NAMALWA (cell line): ENCODE measurements at regions not wholly inside any gene's neighbourhood (a gene's known extent, or its start where the extent isn't known, plus 50 kb on each side); places are given as distances from the start of the nearest gene placed in this dataset.
"Not testable (repeated sequence)": the region's sequence is repeated elsewhere in the genome, so short reads cannot be mapped to it uniquely, and the experiment has no call there.

Experiments used
- DNase-seq: peaks from one replicate; pipeline ENCODE4 v3.0.0-alpha.2; 2015; ENCODE audit warnings: low spot score

DNA sequence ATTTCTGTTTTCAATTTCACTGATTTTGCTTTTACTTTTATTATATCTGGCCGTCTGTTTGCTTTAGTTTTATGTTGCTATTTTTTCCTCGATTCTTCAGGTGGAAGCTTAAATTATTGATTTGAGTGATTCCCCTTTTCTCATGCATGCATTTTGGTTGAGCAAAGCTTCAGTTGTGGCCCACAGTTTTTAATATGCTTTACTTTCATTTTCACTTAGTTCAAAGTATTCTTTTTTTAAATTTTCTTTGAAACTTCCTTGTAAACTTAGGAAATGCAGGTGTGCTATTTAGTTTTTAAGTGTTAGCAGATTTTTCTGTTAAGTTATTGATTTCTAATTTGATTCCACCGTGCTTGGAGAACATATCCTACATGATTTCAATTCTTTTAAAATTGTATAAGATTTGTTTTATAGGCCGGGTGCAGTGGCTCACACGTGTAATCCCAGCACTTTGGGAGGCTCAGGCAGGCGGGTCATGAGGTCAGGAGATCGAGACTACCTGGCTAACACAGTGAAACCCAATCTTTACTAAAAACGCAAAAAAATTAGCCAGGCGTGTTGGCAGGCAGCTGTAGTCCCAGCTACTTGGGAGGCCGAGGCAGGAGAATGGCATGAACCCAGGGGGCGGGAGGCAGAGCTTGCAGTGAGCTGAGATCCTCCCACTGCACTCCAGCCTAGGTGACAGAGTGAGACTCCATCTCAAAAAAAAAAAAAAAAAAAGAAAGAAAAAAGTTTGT is 531.2 kb downstream of the KIF2B start:
- no peak for DNase-seq

- not testable (repeated sequence) for DNase-seq
Measured at GRCh38 chr17:54361073-54361472, 538.3 kb downstream of the KIF2B start.

DNA sequence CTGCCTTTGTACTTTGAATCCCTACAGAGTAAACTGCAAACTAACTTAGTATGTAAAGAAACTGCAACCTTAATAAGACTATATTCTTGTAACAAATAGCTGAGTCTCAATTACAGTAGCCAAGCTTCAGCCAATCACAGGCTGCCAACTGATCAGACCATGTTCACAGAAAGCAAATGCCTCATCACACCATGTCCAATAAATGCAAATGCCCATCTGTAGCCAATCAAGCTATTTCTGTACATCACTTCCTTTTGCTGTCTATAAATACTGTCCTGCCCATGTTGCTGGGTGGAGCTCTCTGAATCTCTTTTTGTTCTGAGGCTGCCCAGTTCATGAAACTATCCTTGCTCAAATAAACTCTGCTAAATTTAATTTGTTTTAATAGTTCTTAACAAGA is 531.7 kb upstream of the TOM1L1 start:
- DNase-seq: peak; percentile 34

DNA sequence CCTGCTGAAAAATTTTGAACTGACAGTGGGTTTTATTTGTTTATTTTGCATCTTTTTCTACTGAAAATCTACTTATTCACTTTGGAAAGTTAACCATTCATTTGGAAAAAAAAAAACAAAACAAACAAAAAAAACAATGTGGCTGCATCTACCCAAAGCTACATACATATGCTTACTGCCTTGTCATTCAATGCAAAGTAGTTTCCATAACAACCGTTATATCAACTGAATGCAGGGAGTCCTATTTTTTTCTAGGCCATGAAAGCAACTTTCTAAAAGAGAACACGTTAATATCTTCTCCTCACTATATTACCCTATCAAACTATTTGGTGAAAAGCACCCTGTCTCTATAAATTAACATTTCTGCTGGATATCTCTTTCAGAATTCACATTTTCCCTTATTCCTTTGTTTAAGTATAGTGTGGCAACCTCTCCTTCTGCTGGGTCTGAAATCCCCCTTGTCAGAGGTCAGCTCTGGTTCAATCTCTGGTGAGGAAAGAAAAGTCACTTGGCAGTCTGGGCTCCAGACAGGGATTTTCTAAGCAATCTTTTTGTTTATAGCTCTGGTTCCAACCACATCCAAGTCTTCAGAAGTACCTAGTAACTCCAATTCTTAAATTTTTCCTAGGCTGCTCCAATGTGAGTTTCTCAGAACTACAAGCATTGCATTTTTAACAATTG is 528.4 kb upstream of the TOM1L1 start:
- no peak for DNase-seq

DNA sequence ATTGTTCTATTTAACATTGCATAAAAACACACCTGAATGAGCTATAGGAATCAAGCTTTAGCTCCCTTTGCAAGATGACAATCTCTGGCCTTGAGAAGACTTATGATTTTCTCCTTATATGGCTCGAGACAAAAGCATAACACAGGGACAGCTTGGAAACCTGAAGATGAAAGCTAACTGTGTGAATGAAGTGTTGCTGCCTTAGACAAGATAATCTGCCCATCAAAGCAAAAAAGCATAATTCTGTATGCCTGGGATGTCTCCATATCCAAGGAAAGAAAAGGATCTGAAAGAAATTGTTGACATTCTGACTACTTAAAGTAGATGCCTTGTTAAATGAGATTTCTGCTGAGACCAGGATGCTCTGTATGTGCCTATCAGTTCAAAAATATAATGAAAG is 526.7 kb upstream of the TOM1L1 start:
- no peak for DNase-seq

DNA sequence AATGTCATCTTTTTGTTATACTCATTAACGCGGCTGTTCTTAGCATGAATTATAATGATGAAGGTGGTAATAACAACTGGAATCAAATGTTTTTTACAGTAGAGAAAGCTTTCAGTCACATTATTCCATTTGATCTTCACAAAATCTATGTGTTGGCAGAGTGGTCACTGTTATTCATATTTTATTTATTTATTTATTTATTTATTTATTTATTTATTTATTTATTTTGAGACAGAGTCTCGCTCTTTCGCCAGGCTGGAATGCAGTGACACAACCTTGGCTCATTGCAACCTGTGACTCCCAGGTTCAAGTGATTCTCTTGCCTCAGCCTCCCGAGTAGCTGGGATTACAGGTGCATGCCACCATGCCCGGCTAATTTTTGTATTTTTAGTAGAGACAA is 524.2 kb upstream of the TOM1L1 start:
- DNase-seq: not testable (repeated sequence)

GRCh38 chr17:54381482-54381881 is 519.2 kb upstream of the TOM1L1 start:
- no peak for DNase-seq

DNA sequence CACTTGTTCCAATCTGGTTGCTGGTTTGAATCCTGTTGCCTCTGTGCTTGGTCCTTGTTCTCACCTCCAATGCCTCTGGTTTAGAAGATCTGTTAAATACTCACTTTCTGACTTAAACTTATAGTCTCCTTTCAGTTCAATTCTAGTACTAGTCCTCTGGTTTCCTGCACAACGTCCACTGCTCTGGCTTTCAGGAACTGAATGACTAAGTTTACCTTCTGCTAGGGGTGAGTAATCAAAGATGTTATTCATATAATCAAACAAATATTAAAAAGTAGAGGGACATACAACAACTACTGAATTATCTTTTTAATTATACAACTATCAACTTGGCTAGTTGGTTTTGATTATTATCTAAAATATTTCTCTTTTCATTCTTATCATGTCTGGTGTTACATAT is 496.4 kb upstream of the TOM1L1 start:
- no peak for DNase-seq

DNA sequence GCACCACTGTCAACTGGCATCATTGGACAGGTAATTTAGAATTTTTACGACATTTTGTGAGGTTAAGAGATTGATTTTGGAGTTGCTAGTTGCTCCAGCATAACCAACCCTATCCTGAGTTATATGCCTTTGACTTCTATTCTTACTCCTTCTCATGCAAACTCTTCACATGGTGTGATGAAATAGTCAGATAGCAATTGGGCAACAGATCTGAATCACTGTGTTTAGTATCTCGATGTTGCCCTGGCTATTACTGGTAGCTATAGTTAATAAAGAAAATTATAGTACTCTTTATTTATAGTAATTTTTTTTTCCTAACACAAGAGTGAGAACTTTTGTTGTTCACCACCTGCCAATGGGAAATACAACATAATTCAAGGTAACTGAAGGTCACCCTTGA is 494.8 kb upstream of the TOM1L1 start:
- DNase-seq: no peak

DNA sequence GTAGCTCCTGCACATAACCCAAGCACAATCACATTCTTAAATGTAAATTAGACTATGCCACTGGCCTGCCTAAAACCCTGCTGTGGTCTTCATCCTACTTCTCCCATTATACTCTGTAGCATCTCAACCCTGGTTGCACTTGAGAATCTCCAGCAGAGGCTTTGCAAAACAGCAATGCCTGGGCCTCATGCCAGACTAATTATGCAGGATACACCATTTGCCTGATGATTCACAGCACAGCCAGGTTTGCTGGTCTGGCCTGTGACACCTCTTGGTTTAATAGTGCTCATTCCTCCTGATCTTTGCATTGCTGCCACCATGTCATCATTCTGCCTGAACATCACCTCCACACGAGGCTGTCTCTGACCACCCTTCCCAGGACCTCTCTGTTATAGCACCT is 491.9 kb upstream of the TOM1L1 start:
- no peak for DNase-seq

DNA sequence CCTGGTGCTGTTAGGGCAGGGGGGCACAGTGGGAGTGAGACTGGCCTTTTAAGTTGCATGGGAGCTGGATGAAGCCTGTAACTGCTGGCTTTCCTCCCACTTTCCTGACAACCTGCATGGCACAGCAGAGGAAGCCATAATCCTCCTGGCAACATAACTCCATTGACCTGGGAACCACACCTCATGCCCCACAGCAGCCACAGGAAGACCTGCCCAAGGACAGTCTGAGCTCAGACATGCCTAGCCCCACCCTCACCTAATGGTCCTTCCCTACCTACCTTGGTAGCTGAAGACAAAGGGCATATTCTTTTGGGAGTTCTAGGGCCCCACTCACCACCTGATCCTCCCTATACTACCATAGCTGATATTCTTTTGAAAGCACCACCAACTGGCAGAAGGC is 482.2 kb upstream of the TOM1L1 start:
- DNase-seq: no peak

GRCh38 chr17:54425671-54426070 is 475.0 kb upstream of the TOM1L1 start:
- DNase-seq: no peak

- DNase-seq: peak; percentile 48
Measured at GRCh38 chr17:54426296-54426886, 474.3 kb upstream of the TOM1L1 start.

DNA sequence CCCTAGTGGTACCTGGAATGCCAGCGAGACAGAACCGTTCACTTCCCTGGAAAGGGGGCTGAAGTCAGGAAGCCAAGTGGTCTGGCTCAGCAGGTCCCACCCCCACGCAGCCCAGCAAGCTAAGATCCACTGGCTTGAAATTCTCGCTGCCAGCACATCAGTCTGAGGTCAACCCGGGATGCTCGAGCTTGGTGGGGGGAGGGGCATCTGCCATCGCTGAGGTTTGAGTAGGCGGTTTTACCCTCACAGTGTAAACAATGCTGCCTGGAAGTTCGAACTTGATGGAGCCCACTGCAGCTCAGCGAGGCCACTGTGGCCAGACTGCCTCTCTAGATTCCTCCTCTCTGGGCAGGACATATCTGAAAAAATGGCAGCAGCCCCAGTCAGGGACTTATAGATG is 464.7 kb upstream of the TOM1L1 start:
- DNase-seq: no peak

DNA sequence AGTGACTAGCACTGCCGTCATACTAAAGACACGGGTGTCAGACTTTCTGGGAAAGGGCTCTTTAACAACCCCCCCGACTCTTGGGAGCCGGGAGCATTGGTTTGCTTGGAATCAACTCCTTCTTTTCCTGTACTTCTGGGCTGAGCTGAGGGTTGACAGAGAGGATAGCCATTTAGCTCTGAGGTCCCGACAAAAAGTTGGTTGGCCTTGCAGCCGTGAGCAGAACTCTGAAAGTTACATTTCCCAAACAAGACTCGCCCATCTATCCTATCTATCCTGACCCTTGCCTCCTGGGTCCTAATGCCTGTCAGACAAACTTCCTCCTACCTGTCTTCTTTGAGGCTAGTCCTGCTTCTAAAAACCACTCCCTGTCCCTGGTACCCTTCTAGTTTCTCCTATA is 460.8 kb upstream of the TOM1L1 start:
- no peak for DNase-seq

DNA sequence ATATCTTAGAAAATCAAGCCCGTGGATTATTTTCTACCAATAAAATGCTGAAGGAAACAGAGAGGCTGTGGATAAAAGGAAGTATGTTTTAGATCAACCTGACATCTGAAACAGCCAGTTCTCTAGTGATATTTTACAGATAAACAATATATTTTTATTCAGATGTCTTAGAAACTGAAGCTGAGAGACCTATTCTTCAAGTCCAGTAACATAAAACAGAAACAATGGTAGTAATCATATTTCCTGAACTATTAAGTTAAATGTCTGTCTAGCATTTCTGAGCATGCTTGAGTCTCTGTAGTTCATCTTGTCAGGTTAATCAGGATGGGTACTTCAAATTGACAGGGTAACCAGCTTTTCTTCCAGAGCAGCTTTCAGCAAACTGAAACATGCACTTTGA is 449.6 kb upstream of the TOM1L1 start:
- no peak for DNase-seq

GRCh38 chr17:54452666-54453348 is 447.8 kb upstream of the TOM1L1 start:
- DNase-seq: no peak

- no peak for DNase-seq
Measured at GRCh38 chr17:54455251-54455868, 445.3 kb upstream of the TOM1L1 start.

GRCh38 chr17:54465443-54465842 is 435.2 kb upstream of the TOM1L1 start:
- DNase-seq: not testable (repeated sequence)

DNA sequence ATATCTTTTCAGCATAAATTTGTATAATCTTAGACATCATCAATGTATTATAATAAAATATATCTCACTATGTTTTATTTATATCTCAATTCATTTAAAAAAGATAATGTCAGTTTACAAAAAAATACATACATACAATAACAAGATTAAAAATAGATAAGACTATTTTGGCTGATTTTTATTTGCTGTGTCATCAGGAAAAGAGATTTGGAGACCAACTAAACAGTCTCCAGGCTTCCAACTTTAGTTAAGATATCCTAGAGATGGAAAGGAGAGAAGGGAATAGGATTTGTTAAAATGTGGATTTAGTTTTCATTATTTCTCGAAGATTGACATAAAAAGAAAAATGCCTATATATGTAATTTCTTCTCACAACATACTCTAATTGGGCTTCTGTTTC is 433.8 kb upstream of the TOM1L1 start:
- DNase-seq: no peak

DNA sequence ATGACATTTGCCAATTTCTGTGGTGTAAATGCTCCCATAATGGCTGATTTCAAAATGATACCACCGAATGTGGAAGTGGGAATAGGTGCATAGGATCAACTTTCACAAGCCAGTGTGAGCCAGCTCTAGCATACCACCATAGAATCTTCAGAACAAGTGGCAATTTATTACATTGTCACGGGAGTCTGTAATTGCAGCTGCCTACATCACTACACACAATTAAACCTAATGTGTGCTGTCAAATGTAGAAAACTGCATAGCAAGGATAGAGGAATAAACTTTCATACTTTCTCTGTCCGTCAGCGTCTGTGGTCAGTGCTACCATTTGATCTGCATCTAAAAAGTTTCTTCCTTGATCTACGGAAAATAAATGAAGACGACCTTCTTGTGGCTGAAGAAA is 417.8 kb upstream of the TOM1L1 start:
- DNase-seq: no peak

GRCh38 chr17:54493691-54494090 is 407.0 kb upstream of the TOM1L1 start:
- DNase-seq: no peak
